ENCODE measurements at regions not wholly inside any gene's neighbourhood (a gene's known extent, or its start where the extent isn't known, plus 50 kb on each side); places are given as distances from the start of the nearest gene placed in this dataset.
"Not testable (repeated sequence)": the region's sequence is repeated elsewhere in the genome, so short reads cannot be mapped to it uniquely, and the experiment has no call there.

- DNase-seq (ENCODE audit: low spot score): no peak
Observed at GRCh38 chr2:103367877-103368276, 606.0 kb downstream of the TMEM182 start.

DNA sequence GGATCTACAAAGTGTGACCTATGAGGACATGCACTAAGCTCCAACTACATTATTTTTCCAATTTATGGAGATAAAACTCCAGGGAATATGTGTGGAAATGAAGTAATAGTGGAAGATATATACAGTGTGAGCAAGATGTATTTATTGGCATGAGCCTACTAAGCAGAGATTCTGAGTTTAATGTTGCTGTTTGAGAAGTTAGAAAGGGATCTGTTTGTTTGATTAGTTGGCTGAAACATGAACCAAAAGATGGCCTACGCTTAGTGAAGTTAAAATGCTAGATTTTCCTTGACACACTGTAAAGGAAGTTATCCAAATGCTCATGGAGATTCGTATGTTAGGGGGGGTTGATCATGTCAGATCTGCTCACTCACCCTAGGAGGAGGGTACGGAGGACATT, 621.7 kb downstream of the TMEM182 start:
- no peak for DNase-seq (ENCODE audit: low spot score)

DNA sequence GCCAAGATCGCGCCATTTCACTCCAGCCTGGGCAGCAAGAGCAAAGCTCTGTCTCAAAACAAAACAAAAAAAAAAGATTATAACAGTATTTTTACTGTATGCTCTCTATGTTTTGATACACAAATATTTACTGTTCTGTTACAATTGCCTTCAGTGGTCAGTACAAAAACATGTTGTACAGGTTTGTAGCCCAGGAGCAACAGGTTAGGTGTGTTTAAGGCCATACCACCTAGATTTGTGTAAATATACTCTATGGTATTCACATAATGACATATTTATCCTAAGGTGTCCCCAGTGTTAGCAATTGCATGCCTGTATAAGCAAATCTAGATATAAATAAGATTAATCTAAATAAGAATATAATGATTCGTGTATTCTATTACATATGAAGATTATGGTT, 625.0 kb downstream of the TMEM182 start:
- no peak for DNase-seq (ENCODE audit: low spot score)

GRCh38 chr2:103387888-103388287, 626.1 kb downstream of the TMEM182 start:
- no peak for DNase-seq (ENCODE audit: low spot score)

DNA sequence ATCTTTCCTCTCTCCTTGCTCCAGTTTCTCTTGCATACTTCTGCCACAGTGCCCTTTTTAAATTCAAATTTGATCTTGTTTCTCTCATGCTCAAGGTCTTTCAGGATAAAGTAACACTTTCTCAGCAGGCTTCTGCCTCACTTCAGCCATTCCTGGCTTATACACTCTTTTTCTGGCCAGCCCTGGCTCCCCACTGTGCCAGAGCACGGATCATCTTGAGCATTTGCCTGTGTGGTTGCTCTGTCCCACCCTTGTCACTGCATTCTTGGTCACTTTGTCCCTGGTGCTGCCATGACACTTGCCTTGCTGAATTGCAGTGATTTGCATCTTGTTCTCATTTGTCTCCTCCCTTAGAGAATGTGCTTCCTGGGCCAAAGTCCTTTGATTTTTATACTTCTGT, 634.3 kb downstream of the TMEM182 start:
- no peak for DNase-seq (ENCODE audit: low spot score)

GRCh38 chr2:103401621-103402020, 639.8 kb downstream of the TMEM182 start:
- DNase-seq (ENCODE audit: low spot score): no peak

DNA sequence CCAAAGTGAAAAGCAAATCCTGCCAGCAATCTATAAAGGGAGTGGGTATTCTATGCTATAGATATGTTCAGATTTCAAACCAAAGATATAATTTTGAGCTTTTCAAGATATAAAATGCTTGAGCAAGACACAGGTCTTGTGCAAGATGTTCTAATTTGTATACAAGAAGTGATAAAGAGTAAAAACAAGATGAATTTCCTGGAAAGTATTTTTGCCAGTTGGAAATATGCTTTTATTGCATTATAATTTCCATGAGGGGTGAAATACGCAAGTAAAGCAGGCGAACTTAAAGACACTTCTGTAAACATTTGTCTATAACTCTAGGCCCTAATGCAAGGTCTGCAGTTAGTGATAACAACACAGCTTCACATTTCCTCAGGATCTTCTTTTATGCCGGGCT, 640.5 kb downstream of the TMEM182 start:
- no peak for DNase-seq (ENCODE audit: low spot score)

DNA sequence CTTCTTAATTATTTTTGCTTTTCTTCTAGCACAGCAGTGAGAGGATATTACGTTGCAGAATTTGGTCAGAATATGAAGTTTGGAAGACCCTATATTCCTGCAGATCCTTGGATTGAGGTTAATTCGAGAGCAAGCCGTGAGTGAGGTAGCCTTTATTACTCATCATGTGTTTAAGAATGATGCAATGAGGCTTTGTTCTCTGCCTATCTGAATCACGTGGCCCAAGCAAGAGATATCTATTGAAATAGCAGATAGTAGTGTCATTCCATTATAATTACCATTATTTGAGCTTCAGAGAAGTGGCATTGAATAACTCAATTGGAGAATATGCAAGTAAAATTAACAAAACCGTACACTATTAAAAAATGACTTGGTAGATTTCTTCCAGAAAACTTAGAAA, 641.1 kb downstream of the TMEM182 start:
- no peak for DNase-seq (ENCODE audit: low spot score)

DNA sequence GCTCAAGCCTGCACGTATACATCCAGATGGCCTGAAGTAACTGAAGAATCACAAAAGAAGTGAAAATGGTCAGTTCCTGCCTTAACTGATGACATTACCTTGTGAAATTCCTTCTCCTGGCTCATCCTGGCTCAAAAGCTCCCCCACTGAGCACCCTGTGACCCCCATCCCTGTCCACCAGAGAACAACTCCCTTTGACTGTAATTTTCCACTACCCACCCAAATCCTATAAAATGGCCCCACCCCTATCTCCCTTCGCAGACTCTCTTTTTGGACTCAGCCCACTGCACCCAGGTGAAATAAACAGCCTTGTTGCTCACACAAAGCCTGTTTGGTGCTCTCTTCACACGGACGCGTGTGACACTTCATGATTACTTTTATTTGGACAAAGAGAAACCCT, 641.6 kb downstream of the TMEM182 start:
- not testable (repeated sequence) for DNase-seq (ENCODE audit: low spot score)

- DNase-seq (ENCODE audit: low spot score): no peak
Observed at GRCh38 chr2:103410221-103410620, 648.4 kb downstream of the TMEM182 start.

DNA sequence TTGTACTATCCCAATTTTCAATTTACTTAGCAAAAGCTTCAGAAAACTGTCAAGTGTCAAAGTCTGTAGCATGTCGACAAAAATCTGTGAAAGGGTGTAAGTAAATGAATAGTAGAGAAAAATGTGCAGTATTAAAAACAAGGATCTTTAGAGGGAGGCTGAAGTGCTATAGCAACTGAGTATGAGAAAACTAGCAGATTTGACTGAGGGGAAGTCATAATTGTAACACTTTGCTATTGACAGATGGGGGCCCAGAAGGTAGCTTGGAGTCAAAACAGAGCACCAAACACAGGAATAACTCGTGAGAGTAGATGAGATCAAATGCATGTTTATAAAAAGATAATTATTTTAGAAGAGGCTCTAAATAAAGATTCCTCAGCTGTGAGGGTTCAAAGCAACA, 657.7 kb downstream of the TMEM182 start:
- no peak for DNase-seq (ENCODE audit: low spot score)

DNA sequence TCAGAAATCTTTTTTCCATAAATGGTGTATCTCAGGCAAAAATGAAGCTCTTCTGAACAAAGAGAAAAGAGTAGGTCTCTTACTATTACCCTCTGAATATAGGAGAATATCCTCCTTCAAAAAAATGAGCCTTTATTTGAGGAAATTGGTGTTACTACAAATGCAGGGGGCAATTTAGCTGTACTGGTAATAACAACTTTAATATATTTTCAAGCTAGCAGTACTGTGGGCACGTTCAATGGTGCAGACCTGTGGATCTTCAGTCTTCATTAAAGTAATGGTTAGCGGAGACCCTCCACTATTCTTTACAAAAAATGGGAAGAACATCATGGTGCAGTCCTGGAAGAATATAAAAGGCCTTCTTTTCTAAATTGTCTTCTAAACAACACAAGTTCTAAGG, 661.3 kb downstream of the TMEM182 start:
- no peak for DNase-seq (ENCODE audit: low spot score)

DNA sequence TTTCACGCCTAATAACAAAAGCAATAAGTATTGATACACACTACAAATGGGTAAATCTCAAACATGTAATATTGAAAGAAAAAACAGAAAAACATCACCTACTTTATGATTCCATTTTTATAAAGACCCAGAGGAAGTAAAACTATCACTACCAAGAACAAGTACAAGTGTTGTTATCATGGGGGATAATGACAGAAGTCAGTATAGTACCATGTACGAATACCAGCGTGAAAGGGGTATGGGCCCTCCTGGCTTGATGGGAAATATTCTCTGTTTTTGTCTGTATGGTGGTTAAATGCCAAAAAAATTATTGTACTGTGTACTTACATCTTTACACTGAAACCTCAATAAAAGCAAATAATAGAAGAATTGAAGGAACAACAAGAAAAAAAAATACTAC, 665.7 kb downstream of the TMEM182 start:
- no peak for DNase-seq (ENCODE audit: low spot score)

DNA sequence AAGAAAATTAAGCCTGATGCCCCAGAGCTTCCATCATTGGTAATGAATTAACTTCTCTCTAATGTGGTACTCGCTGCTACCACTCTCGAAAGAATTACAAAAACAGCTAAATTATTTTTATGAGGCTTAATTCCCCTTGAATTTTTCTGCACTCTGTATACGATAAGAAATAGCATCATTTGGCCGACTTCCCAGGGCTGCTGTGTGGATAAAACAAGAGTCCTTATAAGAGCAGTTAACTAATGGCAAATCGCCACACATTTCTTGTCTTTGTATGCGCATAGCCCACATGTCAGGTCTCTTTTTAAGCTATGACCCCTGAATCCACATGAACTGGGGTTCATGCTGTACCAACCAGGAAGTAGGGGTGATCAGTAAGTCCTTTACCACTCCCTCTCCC, 668.4 kb downstream of the TMEM182 start:
- no peak for DNase-seq (ENCODE audit: low spot score)

DNA sequence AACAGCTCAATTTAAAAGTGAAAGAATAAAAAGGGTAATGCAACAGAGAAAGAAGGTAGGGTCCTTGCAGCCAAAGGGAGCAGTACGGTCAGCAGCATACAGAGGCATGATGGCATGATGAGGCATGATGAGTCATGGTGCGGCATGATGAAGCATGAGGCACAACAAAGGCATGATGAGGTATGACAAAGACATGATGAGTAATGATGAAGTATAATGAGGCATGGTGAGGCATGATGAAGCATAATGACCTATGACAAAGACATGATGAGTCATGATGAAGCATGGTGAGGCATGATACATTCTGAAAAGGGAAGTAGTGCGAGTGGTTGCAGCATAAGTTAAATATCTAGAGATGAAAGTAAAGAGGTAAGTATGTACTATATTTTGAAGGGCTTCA, 673.2 kb downstream of the TMEM182 start:
- no peak for DNase-seq (ENCODE audit: low spot score)

GRCh38 chr2:103437161-103437560, 675.3 kb downstream of the TMEM182 start:
- no peak for DNase-seq (ENCODE audit: low spot score)

DNA sequence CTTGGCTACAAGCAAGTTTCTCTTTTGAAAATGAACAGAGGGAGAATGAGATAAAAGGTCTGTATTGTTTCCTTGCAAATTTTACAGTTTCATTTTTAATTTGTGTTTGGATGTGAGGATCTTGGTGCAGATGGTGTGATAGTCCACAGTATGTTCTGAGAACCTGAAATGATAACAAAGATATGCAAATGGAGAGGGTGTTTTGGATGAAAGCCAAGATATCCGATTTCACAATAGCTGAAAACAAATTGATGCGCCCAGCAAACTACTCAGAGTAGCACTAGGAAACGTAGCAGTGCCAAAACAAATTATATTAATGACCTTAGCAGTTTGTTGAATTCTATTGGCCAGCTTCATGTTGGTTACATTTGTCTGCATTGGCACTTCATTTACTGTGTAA, 683.5 kb downstream of the TMEM182 start:
- no peak for DNase-seq (ENCODE audit: low spot score)

- DNase-seq (ENCODE audit: low spot score): no peak
Observed at GRCh38 chr2:103448495-103448894, 686.7 kb downstream of the TMEM182 start.

- DNase-seq (ENCODE audit: low spot score): no peak
Observed at GRCh38 chr2:103451283-103451682, 689.5 kb downstream of the TMEM182 start.

DNA sequence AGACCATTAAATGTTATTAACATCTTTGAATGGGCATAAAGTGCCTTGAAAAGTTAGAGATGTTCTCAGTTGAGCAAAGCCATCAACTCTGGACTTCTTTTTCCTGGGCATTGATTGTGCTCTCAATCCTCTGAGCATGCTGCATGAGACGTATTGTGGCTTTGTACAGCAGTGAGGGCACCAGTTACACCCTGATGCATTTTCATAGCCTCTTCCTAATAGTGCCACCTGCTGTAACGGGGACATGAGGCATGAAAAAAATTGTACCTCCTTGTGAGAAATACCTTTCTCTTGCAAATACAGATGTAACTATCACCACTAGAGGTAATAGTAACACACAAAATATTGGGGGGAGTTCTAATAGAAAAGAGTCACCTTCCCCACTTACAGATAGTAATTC, 697.5 kb downstream of the TMEM182 start:
- no peak for DNase-seq (ENCODE audit: low spot score)

DNA sequence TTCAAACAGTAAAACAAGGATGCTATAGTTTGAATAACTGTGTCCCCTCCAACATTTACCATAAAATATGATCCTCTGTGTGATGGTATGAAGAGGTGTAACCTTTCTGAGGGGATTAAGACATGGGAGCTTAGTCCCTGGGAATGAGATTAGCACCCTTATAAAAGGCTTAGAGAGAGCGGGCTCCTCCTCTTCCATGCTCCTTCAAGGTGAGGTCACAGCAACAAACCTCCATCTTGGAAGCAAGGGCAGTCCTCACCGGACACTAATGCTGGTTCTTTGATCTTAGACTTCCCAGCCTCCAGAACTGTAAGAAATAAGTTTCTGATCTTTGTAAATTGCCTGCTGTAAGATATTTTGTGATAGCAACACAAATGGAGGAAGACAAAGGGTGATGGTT, 700.3 kb downstream of the TMEM182 start:
- DNase-seq (ENCODE audit: low spot score): no peak

DNA sequence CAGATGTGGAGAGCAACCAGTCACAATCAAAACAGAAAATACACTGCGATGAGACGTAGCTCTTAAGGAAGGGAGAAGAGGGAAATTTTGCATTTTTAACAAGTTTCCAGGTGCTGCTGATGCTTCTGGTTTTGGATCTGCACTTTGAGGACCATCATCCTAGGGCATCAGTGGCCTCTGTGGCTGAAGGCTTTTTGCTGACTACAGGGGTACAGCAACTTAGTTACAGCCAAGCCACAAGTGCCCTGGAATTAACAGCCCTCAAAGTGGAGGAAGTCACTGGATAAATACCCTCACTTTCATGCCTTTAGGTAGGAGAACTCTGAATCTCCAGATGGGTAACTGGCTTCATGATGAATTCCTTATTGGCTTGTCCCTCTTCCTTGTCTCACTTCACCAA, 700.9 kb downstream of the TMEM182 start:
- no peak for DNase-seq (ENCODE audit: low spot score)

- DNase-seq (ENCODE audit: low spot score): no peak
Observed at GRCh38 chr2:103464831-103465230, 703.0 kb downstream of the TMEM182 start.

- no peak for DNase-seq (ENCODE audit: low spot score)
Observed at GRCh38 chr2:103469800-103470199, 708.0 kb downstream of the TMEM182 start.

- no peak for DNase-seq (ENCODE audit: low spot score)
Observed at GRCh38 chr2:103484906-103485305, 723.1 kb downstream of the TMEM182 start.

All from ureter (tissue), 1 donor.